ENCODE measurements at regions not wholly inside any gene's neighbourhood (a gene's known extent, or its start where the extent isn't known, plus 50 kb on each side); places are given as distances from the start of the nearest gene placed in this dataset.

- TF ChIP-seq CTCF (IDR thresholded peaks at IDR 0.05) (no peak), POLR2AphosphoS5 (IDR thresholded peaks at IDR 0.05; ENCODE audit: insufficient read depth in 1 of 2, low read depth in 1 of 2) (no peak), POLR2A (IDR thresholded peaks at IDR 0.05) (no peak)
Observed at GRCh38 chr3:194197396-194197960, 61.5 kb downstream of the HES1 start.

Measured in vagina (tissue), 2 donors.